Fibroblast of pulmonary artery (primary cell): ENCODE measurements at regions not wholly inside any gene's neighbourhood (a gene's known extent, or its start where the extent isn't known, plus 50 kb on each side); places are given as distances from the start of the nearest gene placed in this dataset.
"Not testable (repeated sequence)": the region's sequence is repeated elsewhere in the genome, so short reads cannot be mapped to it uniquely, and the experiment has no call there.

Experiments
- DNase-seq: peaks from one replicate; pipeline ENCODE4 v3.0.0-alpha.2; 2010; ENCODE audit warnings: low read depth
- H3K4me3 ChIP-seq: replicated peaks from 2 replicates; pipeline ENCODE4 v1.5.1; 2011; ENCODE audit warnings: low read depth, mild to moderate bottlenecking, control low read depth, low read length, moderate library complexity
- TF ChIP-seq, protein P1 (sequence below): IDR thresholded peaks from 2 replicates; pipeline ENCODE4 v1.5.1; 2011; ENCODE audit warnings: mild to moderate bottlenecking, control low read depth, low read length, inconsistent platforms; ENCODE audit errors: missing control alignments

DNA sequence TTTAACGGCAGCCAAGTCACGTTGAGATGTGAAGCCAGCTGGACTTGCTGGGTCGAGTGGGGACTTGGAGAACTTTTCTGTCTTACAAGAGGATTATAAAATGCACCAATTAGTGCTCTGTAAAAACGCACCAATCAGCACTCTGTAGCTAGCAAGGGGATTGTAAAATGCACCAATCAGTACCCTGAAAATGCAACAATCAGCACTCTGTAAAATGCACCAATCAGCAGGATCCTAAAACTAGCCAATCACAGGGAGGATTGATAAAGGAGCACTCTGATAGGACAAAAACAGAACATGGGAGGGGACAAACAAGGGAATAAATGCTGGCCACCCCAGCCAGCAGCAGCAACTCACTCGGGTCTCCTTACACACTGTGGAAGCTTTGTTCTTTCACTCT lies 337.6 kb upstream of the SLITRK5 start:
- H3K4me3 ChIP-seq, result no peak overlapping the region
- DNase-seq, result no peak
- TF ChIP-seq, protein P1, sequence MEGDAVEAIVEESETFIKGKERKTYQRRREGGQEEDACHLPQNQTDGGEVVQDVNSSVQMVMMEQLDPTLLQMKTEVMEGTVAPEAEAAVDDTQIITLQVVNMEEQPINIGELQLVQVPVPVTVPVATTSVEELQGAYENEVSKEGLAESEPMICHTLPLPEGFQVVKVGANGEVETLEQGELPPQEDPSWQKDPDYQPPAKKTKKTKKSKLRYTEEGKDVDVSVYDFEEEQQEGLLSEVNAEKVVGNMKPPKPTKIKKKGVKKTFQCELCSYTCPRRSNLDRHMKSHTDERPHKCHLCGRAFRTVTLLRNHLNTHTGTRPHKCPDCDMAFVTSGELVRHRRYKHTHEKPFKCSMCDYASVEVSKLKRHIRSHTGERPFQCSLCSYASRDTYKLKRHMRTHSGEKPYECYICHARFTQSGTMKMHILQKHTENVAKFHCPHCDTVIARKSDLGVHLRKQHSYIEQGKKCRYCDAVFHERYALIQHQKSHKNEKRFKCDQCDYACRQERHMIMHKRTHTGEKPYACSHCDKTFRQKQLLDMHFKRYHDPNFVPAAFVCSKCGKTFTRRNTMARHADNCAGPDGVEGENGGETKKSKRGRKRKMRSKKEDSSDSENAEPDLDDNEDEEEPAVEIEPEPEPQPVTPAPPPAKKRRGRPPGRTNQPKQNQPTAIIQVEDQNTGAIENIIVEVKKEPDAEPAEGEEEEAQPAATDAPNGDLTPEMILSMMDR, result no peak

DNA sequence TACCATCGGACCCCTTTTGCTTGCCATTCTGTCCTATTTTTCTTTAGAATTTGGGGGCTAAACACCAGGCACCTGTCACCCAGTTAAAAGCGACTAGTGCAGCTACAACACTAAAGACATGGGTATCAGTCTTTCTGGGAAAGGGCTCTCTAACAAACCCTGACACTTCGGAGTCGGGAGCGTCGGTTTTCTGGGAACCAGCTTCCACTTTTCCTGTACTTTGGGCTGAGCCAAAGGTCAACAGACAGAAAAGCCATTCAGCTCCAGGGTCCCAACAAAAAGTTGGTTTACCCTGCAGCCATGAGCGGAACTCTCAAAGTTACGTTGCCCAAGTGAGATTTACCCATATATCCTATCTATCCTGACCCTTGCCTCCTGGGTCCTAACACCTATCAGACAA lies 337.0 kb upstream of the SLITRK5 start:
- no peak for DNase-seq
- H3K4me3 ChIP-seq, result no peak overlapping the region
- TF ChIP-seq, protein P1, result no peak

DNA sequence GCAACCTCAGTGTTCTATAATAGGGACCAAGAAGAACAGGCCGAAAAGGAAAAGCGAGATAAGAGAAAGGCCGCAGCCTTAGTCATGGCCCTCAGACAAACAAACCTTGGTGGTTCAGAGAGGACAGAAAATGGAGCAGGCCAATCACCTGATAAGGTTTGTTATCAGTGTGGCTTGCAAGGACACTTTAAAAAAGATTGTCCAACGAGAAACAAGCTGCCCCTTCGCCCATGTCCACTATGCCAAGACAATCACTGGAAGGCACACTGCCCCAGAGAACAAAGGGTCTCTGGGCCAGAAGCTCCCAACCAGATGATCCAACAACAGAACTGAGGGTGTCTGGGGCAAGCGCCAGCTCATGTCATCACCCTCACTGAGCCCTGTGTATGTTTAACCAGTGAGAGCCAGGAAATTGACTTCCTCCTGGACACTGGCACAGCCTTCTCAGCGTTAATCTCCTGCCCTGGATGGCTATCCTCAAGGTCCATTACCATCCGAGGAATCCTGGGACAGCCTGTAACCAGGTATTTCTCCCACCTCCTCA lies 334.8 kb upstream of the SLITRK5 start:
- not testable (repeated sequence) for DNase-seq, H3K4me3 ChIP-seq

DNA sequence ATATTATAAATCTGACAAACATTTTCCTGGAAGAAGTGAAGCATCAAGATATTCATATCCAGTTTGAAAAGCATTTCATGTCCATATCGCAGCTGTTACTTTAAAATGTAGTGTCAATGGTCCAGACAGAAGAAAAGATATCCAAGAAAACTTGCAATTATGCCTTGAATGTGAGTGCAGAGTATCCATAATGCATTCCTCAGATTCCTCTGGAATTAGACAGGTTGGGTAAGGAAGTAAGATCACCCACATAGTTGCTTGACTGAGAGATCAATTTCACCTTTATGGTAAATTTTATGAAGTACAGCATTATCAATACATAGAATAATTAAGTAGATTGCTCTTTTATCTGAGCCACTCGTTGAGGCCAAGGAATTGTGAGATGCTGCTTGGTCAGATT lies 327.0 kb upstream of the SLITRK5 start:
- no peak for DNase-seq

DNA sequence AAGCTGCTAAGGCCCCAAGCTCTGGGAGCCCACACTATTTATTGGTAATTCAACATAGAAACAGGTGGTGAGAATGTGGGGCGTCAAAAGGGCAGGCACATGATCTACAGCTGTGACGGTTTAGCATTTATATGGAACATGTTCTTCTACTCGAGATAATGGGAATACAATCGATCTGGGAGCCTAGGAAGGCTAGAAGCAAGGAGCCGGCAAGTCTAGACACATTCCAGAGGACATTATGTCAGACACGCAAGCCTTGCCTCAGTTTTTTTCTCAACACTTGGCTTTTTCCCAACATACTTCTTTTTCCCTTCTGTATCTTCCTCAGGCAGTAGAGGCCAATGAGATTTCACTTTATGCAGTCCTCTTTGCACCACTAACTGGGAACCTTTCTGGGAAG lies 315.7 kb upstream of the SLITRK5 start:
- DNase-seq, result no peak
- TF ChIP-seq, protein P1, result no peak
- no peak overlapping the region for H3K4me3 ChIP-seq

More for the DNA sequence above, 327.0 kb upstream of the SLITRK5 start:
- H3K4me3 ChIP-seq, result no peak overlapping the region
- TF ChIP-seq, protein P1, result no peak

DNA sequence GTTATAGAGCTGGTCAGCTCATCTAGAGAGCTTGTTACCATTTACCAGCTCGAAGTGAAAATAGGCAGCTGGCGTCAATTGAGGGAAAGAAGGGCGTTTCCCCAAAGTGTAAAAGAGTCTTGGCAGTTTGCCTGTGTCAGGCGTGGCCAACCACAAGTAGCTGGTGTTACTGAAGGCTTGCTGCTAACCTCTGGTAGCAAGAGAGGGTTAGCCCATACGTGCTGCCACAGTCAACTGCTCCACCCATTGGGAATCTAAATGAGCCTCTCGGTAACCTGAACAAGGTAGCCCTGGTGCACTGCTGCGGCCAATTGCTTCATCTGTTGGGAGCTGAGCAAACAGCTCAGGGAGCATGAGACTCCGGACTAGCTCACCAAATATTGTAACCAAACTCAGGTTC lies 314.9 kb upstream of the SLITRK5 start:
- H3K4me3 ChIP-seq, result no peak overlapping the region
- no peak for DNase-seq
- TF ChIP-seq, protein P1, result no peak

DNA sequence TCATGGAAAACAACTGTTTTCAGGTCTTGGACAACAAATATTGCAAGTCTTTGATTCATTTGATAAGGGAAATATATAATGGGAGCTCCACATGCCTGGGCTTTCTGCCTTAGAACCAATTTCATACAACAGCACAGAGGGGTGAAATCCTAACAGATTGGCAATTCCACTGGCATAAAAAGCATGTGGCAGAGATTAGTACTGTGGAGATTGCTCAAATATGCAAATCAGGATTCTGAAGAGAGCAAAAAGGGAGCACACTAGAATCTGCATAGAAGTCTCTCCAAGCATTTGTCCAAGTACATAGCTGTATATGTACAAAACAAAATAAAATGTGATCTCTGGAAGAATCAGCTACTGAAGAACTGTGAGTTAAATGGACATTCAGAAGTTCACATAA lies 312.9 kb upstream of the SLITRK5 start:
- no peak for DNase-seq
- H3K4me3 ChIP-seq, result no peak overlapping the region
- TF ChIP-seq, protein P1, result no peak
